NB4 (cell line): ENCODE measurements at regions not wholly inside any gene's neighbourhood (a gene's known extent, or its start where the extent isn't known, plus 50 kb on each side); places are given as distances from the start of the nearest gene placed in this dataset.

Source experiments
- POLR2A ChIP-seq: IDR thresholded peaks from 2 replicates; pipeline ENCODE4 v1.6.1; 2011; ENCODE audit warnings: mild to moderate bottlenecking; ENCODE audit not compliant: insufficient read length; ENCODE audit errors: extremely low read depth
- TF ChIP-seq, protein P1 (sequence below): IDR thresholded peaks from one replicate; pipeline ENCODE4 v1.5.1; 2012; ENCODE audit warnings: low read depth, low read length
- TF ChIP-seq, protein P2 (sequence below): IDR thresholded peaks from 2 replicates; pipeline ENCODE4 v1.6.1; 2011; ENCODE audit warnings: low read depth, low read length

DNA sequence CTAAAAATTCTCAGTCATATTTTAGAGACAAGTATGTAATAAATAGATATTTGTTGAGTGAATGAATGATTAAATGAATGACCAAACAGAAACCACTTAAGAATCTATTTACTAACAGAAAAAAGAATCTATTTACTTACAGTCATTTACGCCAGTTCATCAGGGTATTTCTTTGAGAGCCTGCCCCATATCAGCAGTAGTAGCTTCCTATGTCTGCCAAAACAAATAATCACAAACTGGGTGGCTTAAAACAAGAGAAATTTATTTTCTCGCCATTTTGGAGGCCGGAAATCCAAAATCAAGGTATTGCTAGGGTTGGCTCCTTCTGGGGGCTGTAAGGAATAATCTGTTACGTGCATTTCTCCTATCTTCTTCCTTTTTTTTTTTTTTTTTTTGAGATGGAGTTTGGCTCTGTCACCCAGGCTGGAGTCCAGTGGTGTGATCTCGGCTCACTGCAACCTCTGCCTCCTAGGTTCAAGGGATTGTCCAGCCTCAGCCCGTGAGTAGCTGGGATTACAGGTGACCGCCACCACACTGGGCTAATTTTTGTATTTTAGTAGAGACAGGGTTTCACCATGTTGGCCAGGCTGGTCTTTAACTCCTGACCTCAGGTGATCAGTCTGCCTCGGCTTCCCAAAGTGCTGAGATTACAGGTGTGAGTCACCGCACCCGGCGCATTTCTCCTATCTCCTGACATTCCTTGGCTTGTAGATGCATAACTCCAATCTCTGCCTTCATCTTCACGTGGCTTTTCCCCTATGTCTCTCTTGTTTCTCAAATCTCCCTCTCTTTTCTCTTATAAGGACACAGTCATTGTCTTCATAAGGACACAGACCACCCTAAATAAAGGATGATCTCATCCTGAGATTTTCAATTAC is 65.2 kb upstream of the SPPL2A start:
- TF ChIP-seq, protein P1, sequence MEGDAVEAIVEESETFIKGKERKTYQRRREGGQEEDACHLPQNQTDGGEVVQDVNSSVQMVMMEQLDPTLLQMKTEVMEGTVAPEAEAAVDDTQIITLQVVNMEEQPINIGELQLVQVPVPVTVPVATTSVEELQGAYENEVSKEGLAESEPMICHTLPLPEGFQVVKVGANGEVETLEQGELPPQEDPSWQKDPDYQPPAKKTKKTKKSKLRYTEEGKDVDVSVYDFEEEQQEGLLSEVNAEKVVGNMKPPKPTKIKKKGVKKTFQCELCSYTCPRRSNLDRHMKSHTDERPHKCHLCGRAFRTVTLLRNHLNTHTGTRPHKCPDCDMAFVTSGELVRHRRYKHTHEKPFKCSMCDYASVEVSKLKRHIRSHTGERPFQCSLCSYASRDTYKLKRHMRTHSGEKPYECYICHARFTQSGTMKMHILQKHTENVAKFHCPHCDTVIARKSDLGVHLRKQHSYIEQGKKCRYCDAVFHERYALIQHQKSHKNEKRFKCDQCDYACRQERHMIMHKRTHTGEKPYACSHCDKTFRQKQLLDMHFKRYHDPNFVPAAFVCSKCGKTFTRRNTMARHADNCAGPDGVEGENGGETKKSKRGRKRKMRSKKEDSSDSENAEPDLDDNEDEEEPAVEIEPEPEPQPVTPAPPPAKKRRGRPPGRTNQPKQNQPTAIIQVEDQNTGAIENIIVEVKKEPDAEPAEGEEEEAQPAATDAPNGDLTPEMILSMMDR = no peak
- TF ChIP-seq, protein P2, sequence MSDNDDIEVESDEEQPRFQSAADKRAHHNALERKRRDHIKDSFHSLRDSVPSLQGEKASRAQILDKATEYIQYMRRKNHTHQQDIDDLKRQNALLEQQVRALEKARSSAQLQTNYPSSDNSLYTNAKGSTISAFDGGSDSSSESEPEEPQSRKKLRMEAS = no peak
- TF ChIP-seq POLR2A = no peak
